HCT116 (cell line): ENCODE measurements at regions not wholly inside any gene's neighbourhood (a gene's known extent, or its start where the extent isn't known, plus 50 kb on each side); places are given as distances from the start of the nearest gene placed in this dataset.

Experiments
- ATAC-seq: fragments of 200-7000 bp; cut with Tn5 transposase; 2 replicates; pipeline ENCODE4 v1.9.1; 2020; ENCODE audit warnings: mild to moderate bottlenecking, moderate library complexity
- BruUV-seq: library from RNA; stranded (reverse); fragments of 400-500 nt; replicated peaks from 2 replicates; lab custom pipeline; 2021; lab: Mats Ljungman, UMichigan
- CTCF ChIA-PET: fragments of 300-600 bp; sonication (Branson Sonifier 250); formaldehyde crosslinking; loops from one replicate; lab custom pipeline; 2021; ENCODE audit warnings: antibody characterized with exemption; lab: Charles Lee
- POLR2A ChIA-PET: fragments of 300-600, 350-600 bp; sonication (Branson Sonifier 250); formaldehyde crosslinking; loops from one replicate; lab custom pipeline; 2021; ENCODE audit warnings: antibody characterized with exemption; lab: Charles Lee
- RAD21 ChIA-PET, 2 experiments: fragments of 300-600 bp; sonication (Branson Sonifier 250); formaldehyde crosslinking; loops; one replicate each; lab custom pipeline; 2023; ENCODE audit warnings: low total read pairs in 2 of 2; ENCODE audit not compliant: uncharacterized antibody in 2 of 2, unreplicated experiment in 2 of 2, low non-redundant PET in 1 of 2; lab: Charles Lee
- DNase-seq: peaks from one replicate; pipeline ENCODE4 v3.0.0-alpha.2; 2010; ENCODE audit warnings: low read depth, low spot score
- H2AFZ ChIP-seq: fragments of 200-600 bp; shearing (Covaris generic), sonication (generic); 2 replicates; pipeline ENCODE4 v1.6.1; 2017; ENCODE audit warnings: low read depth, mixed run types, mixed read lengths, antibody characterized with exemption, low read length; ENCODE audit not compliant: poor library complexity, severe bottlenecking
- H3K27ac ChIP-seq: 2 replicates; pipeline ENCODE4 v1.5.1; 2012; ENCODE audit warnings: low read depth, low read length
- H3K27me3 ChIP-seq: fragments of 200-600 bp; sonication (generic); 2 replicates; pipeline ENCODE4 v1.6.1; 2016; ENCODE audit warnings: mixed run types, low read length, mixed read lengths; ENCODE audit not compliant: insufficient read depth
- H3K36me3 ChIP-seq, 2 experiments: fragments of 200-500 bp in 1 of 2; fragments of 200-600 bp in 1 of 2; sonication (Bioruptor generic) in 1 of 2; sonication (generic) in 1 of 2; 2 replicates each; pipeline versions ENCODE4 v1.5.1 to v1.6.1; 2014 to 2016; ENCODE audit warnings: low read length in 2 of 2, inconsistent platforms in 1 of 2, mixed read lengths in 1 of 2, mixed run types in 1 of 2; ENCODE audit not compliant: insufficient read depth in 2 of 2, control insufficient read depth in 1 of 2
- H3K4me1 ChIP-seq, 2 experiments: fragments of 200-600 bp in 1 of 2; sonication (generic) in 1 of 2; 2 replicates each; pipeline versions ENCODE4 v1.5.1 to v1.6.1; 2012 to 2017; ENCODE audit warnings: low read length in 2 of 2, inconsistent platforms in 1 of 2, mild to moderate bottlenecking in 1 of 2, mixed read lengths in 1 of 2, mixed run types in 1 of 2, moderate library complexity in 1 of 2; ENCODE audit not compliant: insufficient read depth in 2 of 2, control insufficient read depth in 1 of 2
- H3K4me2 ChIP-seq: fragments of 200-600 bp; sonication (generic); 2 replicates; pipeline ENCODE4 v1.6.1; 2017; ENCODE audit warnings: mixed run types, low read length, mixed read lengths
- H3K4me3 ChIP-seq, 2 experiments: fragments of 200-600 bp in 1 of 2; sonication (generic) in 1 of 2; replicated peaks in 1 of 2; 2 replicates each; pipeline ENCODE4 v1.5.1; 2011 to 2016; ENCODE audit warnings: low read length in 2 of 2, control low read depth in 1 of 2, low read depth in 1 of 2, mild to moderate bottlenecking in 1 of 2, mixed read lengths in 1 of 2, mixed run types in 1 of 2
- H3K79me2 ChIP-seq: fragments of 200-600 bp; sonication (generic); 2 replicates; pipeline ENCODE4 v1.6.1; 2017; ENCODE audit warnings: mild to moderate bottlenecking, mixed run types, low read length, moderate library complexity, mixed read lengths; ENCODE audit not compliant: insufficient read depth
- H3K9ac ChIP-seq: fragments of 200-600 bp; sonication (generic); 2 replicates; pipeline ENCODE4 v1.6.1; 2016; ENCODE audit warnings: low read length, mixed read lengths
- H3K9me2 ChIP-seq: fragments of 200-600 bp; sonication (generic), shearing (Covaris generic); 2 replicates; pipeline ENCODE4 v1.6.1; 2017; ENCODE audit warnings: mixed run types, mild to moderate bottlenecking, moderate library complexity; ENCODE audit not compliant: insufficient read depth
- H3K9me3 ChIP-seq, 2 experiments: fragments of 200-500 bp in 1 of 2; fragments of 200-600 bp in 1 of 2; sonication (Bioruptor generic) in 1 of 2; sonication (generic) in 1 of 2; 2 replicates each; pipeline ENCODE4 v1.6.1; 2014 to 2017; ENCODE audit warnings: low read length in 2 of 2, mixed read lengths in 2 of 2, inconsistent platforms in 1 of 2, low read depth in 1 of 2, mild to moderate bottlenecking in 1 of 2, mixed run types in 1 of 2, moderate library complexity in 1 of 2; ENCODE audit not compliant: control insufficient read depth in 1 of 2, insufficient read depth in 1 of 2
- H4K20me1 ChIP-seq: fragments of 200-600 bp; sonication (generic), shearing (Covaris generic); 2 replicates; pipeline ENCODE4 v1.6.1; 2017; ENCODE audit warnings: mixed run types, mild to moderate bottlenecking, moderate library complexity; ENCODE audit not compliant: insufficient read depth
- ATF3 ChIP-seq: IDR thresholded peaks from 2 replicates; pipeline ENCODE4 v1.6.1; 2012
- CEBPB ChIP-seq: IDR thresholded peaks from 2 replicates; pipeline ENCODE4 v1.6.1; 2012; ENCODE audit warnings: low read depth
- CTCF ChIP-seq, 3 experiments: fragments of 200-600 bp in 1 of 3; sonication (generic) in 1 of 3; IDR thresholded peaks in 2 of 3; conservative IDR thresholded peaks in 1 of 3; 2 replicates each; pipeline ENCODE4 v1.5.1; 2012 to 2017; ENCODE audit warnings: low read depth in 2 of 3, low read length in 2 of 3, antibody characterized with exemption in 1 of 3, borderline replicate concordance in 1 of 3, control low read depth in 1 of 3, mild to moderate bottlenecking in 1 of 3, mixed read lengths in 1 of 3, mixed run types in 1 of 3, moderate library complexity in 1 of 3; ENCODE audit not compliant: insufficient read depth in 1 of 3
- ELF1 ChIP-seq: IDR thresholded peaks from 2 replicates; pipeline ENCODE4 v1.6.1; 2012; ENCODE audit warnings: low read depth, borderline replicate concordance
- EZH2 ChIP-seq: fragments of 200-600 bp; sonication (generic); IDR thresholded peaks from 2 replicates; pipeline ENCODE4 v1.6.1; 2017; ENCODE audit warnings: antibody characterized with exemption, mixed run types
- JUND ChIP-seq: IDR thresholded peaks from 2 replicates; pipeline ENCODE4 v1.6.1; 2012
- POLR2A ChIP-seq: IDR thresholded peaks from 2 replicates; pipeline ENCODE4 v1.7.0; 2011; ENCODE audit warnings: borderline replicate concordance; ENCODE audit not compliant: insufficient read depth, insufficient read length; ENCODE audit errors: extremely low read depth
- RAD21 ChIP-seq: IDR thresholded peaks from 2 replicates; pipeline ENCODE4 v1.6.1; 2012; ENCODE audit warnings: low read depth, mild to moderate bottlenecking
- REST ChIP-seq: IDR thresholded peaks from 2 replicates; pipeline ENCODE4 v1.6.1; 2012; ENCODE audit warnings: low read depth
- SIN3A ChIP-seq: IDR thresholded peaks from 2 replicates; pipeline ENCODE4 v1.6.1; 2012; ENCODE audit warnings: low read depth
- SP1 ChIP-seq: IDR thresholded peaks from 2 replicates; pipeline ENCODE4 v1.6.1; 2012; ENCODE audit warnings: low read depth
- TCF7L2 ChIP-seq: IDR thresholded peaks from 2 replicates; pipeline ENCODE4 v1.7.0; 2011; ENCODE audit warnings: borderline replicate concordance, inconsistent platforms; ENCODE audit not compliant: insufficient read depth, insufficient read length; ENCODE audit errors: extremely low read depth
- YY1 ChIP-seq: IDR thresholded peaks from 2 replicates; pipeline ENCODE4 v1.6.1; 2011; ENCODE audit warnings: low read length, low read depth, moderate library complexity, mild to moderate bottlenecking; ENCODE audit not compliant: insufficient replicate concordance; ENCODE audit errors: extremely low read depth
- ZNF274 ChIP-seq: fragments of 200-500 bp; sonication (Bioruptor generic); IDR thresholded peaks from 2 replicates; pipeline ENCODE4 v1.6.1; 2014; ENCODE audit warnings: mild to moderate bottlenecking, low read depth, low read length, inconsistent platforms
- intact Hi-C: fragments of 100-400 bp; cut with micrococcal nuclease; formaldehyde crosslinking; loops from 2 replicates; pipeline ENCODE4 v1.10.0; 2022

- Histone ChIP-seq H3K4me2 (no peak overlapping the region), H3K27ac (no peak overlapping the region), H2AFZ (no peak overlapping the region), H3K79me2 (no peaks in the 10 kb centered on the region), H3K4me1 (no peaks in the 10 kb centered on the region), H3K36me3 (no peaks in the 10 kb centered on the region), H3K9ac (no peak overlapping the region), H3K9me3 (no peaks in the 10 kb centered on the region; a peak in 1 of 4 replicates), H3K4me3 (no peak overlapping the region), H3K9me2 (no peaks in the 10 kb centered on the region), H3K27me3 (no peaks in the 10 kb centered on the region), H4K20me1 (no peaks in the 10 kb centered on the region)
- RAD21 ChIA-PET: no interaction called here
- CTCF ChIA-PET: no interaction called here
- no TSS peak for BruUV-seq
- POLR2A ChIA-PET: no interaction called here
- ATAC-seq (no peak), DNase-seq (no peak)
- intact Hi-C loops: no loop called here
- TF ChIP-seq CTCF (IDR thresholded peaks at IDR 0.05 in 2 of 3, conservative IDR thresholded peaks at IDR 0.05 in 1 of 3; ENCODE audit: borderline replicate concordance in 1 of 3, insufficient read depth in 1 of 3, low read depth in 2 of 3, low read length in 2 of 3): 0 out of 6 replicates have a peak, but pooled peaks of 1 of the 3 experiments have one; percentile 9
- no peak for TF ChIP-seq RAD21
Observed at GRCh38 chr5:7015586-7016256, 302.5 kb downstream of the TENT4A start.

- H3K4me2 ChIP-seq: no peak overlapping the region
- CTCF ChIA-PET: no interaction called here
- no TSS peak for BruUV-seq
- no peaks in the 10 kb centered on the region for H3K79me2 ChIP-seq
- no peaks in the 10 kb centered on the region; a peak in 1 of 4 replicates for H3K9me3 ChIP-seq
- no peaks in the 10 kb centered on the region for H3K36me3 ChIP-seq
- ATAC-seq (no peak), DNase-seq (no peak)
- H3K9ac ChIP-seq: no peak overlapping the region
- no peak overlapping the region for H2AFZ ChIP-seq
- RAD21 ChIA-PET: no interaction called here
- no peaks in the 10 kb centered on the region for H3K4me1 ChIP-seq
- H3K27ac ChIP-seq: no peak overlapping the region
- H4K20me1 ChIP-seq: no peaks in the 10 kb centered on the region
- POLR2A ChIA-PET: no interaction called here
- H3K9me2 ChIP-seq: no peaks in the 10 kb centered on the region
- no peaks in the 10 kb centered on the region for H3K27me3 ChIP-seq
- intact Hi-C loops: no loop called here
- H3K4me3 ChIP-seq: no peak overlapping the region
- no peak for TF ChIP-seq CEBPB
- TF ChIP-seq TCF7L2: no peak
- no peak for TF ChIP-seq EZH2
- no peak for TF ChIP-seq ELF1
- no peak for TF ChIP-seq POLR2A
- TF ChIP-seq SP1: no peak
- TF ChIP-seq ZNF274: no peak
- no peak for TF ChIP-seq SIN3A
- no peak for TF ChIP-seq ATF3
- no peak for TF ChIP-seq JUND
- no peak for TF ChIP-seq REST
- TF ChIP-seq YY1: no peak
Observed at GRCh38 chr5:7016999-7017747, 303.9 kb downstream of the TENT4A start.
